ENCODE measurements at regions not wholly inside any gene's neighbourhood (a gene's known extent, or its start where the extent isn't known, plus 50 kb on each side); places are given as distances from the start of the nearest gene placed in this dataset.

DNA sequence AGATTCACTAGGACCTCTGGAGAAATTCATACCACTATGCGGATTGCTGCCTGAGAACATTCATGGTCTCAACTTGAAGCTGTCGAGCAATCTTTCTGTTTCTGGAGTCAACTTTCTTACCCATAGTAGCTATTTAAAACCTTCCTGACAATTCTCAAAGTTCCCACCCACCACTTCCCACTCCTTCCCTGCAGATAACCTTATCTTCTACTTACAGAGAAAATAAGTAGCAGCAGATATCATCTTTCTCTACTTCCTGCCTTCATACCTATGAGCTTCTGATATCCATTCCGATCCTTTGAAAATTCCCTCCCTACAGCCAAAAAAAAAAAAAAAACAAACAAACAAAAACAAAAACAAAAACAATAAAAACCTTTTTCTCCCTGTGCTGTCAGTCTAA lies 81.2 kb upstream of the CYRIA start:
- TF ChIP-seq CTCF (IDR thresholded peaks at IDR 0.05) (no peak), POLR2A (IDR thresholded peaks at IDR 0.05) (no peak)

Data from sigmoid colon (tissue), 3 donors.